K562 (cell line): ENCODE measurements at regions not wholly inside any gene's neighbourhood (a gene's known extent, or its start where the extent isn't known, plus 50 kb on each side); places are given as distances from the start of the nearest gene placed in this dataset.
"Not testable (repeated sequence)": the region's sequence is repeated elsewhere in the genome, so short reads cannot be mapped to it uniquely, and the experiment has no call there.

Experiments used
- KAT7 ChIP-seq: sonication (generic); formaldehyde crosslinking; IDR thresholded peaks from 2 replicates; pipeline ENCODE4 v1.8.0; 2022; ENCODE audit warnings: missing genetic modification reagents, mild to moderate bottlenecking, borderline replicate concordance
- NFYB ChIP-seq: IDR thresholded peaks from 2 replicates; pipeline ENCODE4 v1.6.1; 2011; ENCODE audit warnings: mild to moderate bottlenecking, moderate library complexity; ENCODE audit not compliant: insufficient read length; ENCODE audit errors: extremely low read depth
- POLR2A ChIP-seq: fragments of 450-650 bp; conservative IDR thresholded peaks from 2 replicates; pipeline ENCODE4 v1.6.1; 2016
- SMARCB1 ChIP-seq: IDR thresholded peaks from 2 replicates; pipeline ENCODE4 v1.6.1; 2011; ENCODE audit warnings: improper control_type of control experiment, low read depth; ENCODE audit not compliant: insufficient read length
- SMC3 ChIP-seq: conservative IDR thresholded peaks from 2 replicates; pipeline ENCODE4 v1.6.1; 2011; ENCODE audit warnings: low read depth, low read length, improper control_type of control experiment; ENCODE audit not compliant: insufficient read depth
- TCF7L2 ChIP-seq: fragments of 150-350 bp; IDR thresholded peaks from 2 replicates; pipeline ENCODE4 v1.6.1; 2016; ENCODE audit warnings: low read depth, mild to moderate bottlenecking, low read length, moderate library complexity
- YY1 ChIP-seq, 3 experiments: IDR thresholded peaks; 2 replicates each; pipeline ENCODE4 v1.6.1; 2011; ENCODE audit warnings: low read length in 2 of 3, mild to moderate bottlenecking in 2 of 3, moderate library complexity in 2 of 3, borderline replicate concordance in 1 of 3, control low read depth in 1 of 3, low read depth in 1 of 3; ENCODE audit not compliant: insufficient read depth in 3 of 3, insufficient replicate concordance in 2 of 3, control insufficient read depth in 1 of 3, insufficient read length in 1 of 3; ENCODE audit errors: extremely low read depth in 1 of 3
- ZNF57 ChIP-seq: fragments of 450-650 bp; formaldehyde crosslinking; IDR thresholded peaks from 2 replicates; pipeline ENCODE4 v1.4.0; 2020; ENCODE audit warnings: mild to moderate bottlenecking, moderate library complexity
- TF ChIP-seq, protein P1 (sequence below): sonication (generic); formaldehyde crosslinking; IDR thresholded peaks from 2 replicates; pipeline ENCODE4 v1.5.0; 2020; ENCODE audit warnings: missing genetic modification reagents

DNA sequence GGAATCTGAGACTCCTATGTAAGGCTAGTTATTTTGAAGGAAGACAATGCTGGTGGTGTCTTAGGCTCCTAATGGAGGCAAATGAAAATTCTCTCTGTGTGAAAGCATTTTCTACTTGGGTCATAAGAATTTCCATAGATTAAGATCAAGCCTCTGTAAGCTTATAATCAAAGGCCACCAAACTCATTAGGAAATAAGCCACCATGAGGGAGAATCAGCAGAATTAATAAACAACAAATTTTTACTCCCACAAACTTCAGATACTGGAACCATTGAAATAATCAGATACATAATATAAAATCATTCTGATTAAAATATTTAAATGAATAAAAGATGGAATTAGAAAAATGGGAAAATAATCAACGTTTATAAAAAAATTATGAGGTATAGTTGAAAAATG, 178.7 kb downstream of the NPIPA8 start:
- TF ChIP-seq ZNF57 (CRISPR knock-in tag); TCF7L2; YY1 (IDR thresholded peaks at IDR 0.05; ENCODE audit: borderline replicate concordance in 1 of 3, control insufficient read depth in 1 of 3, extremely low read depth in 1 of 3, insufficient read depth in 3 of 3, insufficient read length in 1 of 3, insufficient replicate concordance in 2 of 3, low read depth in 1 of 3, low read length in 2 of 3); SMC3; NFYB; SMARCB1; KAT7 (CRISPR knock-in tag); POLR2A: not testable (repeated sequence)
- TF ChIP-seq, protein P1, sequence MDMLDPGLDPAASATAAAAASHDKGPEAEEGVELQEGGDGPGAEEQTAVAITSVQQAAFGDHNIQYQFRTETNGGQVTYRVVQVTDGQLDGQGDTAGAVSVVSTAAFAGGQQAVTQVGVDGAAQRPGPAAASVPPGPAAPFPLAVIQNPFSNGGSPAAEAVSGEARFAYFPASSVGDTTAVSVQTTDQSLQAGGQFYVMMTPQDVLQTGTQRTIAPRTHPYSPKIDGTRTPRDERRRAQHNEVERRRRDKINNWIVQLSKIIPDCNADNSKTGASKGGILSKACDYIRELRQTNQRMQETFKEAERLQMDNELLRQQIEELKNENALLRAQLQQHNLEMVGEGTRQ (CRISPR knock-in tag), result not testable (repeated sequence)
